ENCODE measurements at regions not wholly inside any gene's neighbourhood (a gene's known extent, or its start where the extent isn't known, plus 50 kb on each side); places are given as distances from the start of the nearest gene placed in this dataset.
A peak's percentile ranks its signal among the peaks of the same experiment; 100 is the strongest.

DNA sequence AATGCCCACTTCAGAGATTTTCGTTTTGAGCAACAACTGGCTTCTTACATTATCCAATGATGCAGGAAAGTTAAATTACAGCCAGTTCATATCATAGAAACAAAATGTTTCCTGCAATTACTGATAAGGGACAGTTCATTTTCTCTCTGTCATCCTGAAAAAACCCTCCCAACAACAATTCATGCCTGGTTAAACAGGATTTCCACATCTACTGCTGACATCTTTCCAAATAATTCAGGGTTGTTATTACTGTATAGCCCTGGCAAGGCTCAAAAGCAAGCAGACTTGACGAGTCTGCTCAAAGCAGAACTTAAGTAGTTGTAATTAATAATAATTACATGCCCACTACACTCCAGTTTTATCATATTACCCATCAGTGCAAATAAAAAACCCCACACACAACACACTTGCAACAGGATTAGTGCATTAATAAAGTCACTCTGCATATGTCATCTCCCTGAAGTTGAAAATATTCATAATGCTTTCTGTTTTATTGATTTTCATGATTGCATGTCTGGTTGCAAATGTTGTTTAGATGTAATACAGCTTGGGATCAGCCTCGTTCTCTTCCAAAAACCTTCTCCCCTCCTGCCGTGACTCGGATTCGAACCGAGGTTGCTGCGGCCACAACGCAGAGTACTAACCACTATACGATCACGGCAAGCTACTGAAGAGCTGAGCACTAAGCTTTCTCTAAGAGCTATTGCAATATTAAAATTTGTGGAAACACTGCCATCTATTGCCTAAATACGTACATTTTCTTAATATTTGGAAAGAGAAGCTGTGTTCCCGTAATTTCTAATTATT, 119.6 kb upstream of the NFIB start:
- Histone ChIP-seq H2AFZ (ENCODE audit: low read length, unreplicated experiment) (peak overlapping the region; percentile 45), H3K4me1 (ENCODE audit: control insufficient read depth, insufficient read depth, low read length, unreplicated experiment) (peaks cover 16% of the 10 kb centered on the region), H3K4me3 (ENCODE audit: low read depth, low read length) (peak overlapping the region; percentile 58), H3K36me3 (ENCODE audit: insufficient read depth, low read length) (no peaks in the 10 kb centered on the region), H3K79me2 (ENCODE audit: control insufficient read depth, insufficient read depth, low read length, unreplicated experiment) (no peaks in the 10 kb centered on the region), H3K27ac (ENCODE audit: low read depth, low read length) (no peak overlapping the region), H3K27me3 (ENCODE audit: insufficient read depth, low read length) (no peaks in the 10 kb centered on the region)

DNA sequence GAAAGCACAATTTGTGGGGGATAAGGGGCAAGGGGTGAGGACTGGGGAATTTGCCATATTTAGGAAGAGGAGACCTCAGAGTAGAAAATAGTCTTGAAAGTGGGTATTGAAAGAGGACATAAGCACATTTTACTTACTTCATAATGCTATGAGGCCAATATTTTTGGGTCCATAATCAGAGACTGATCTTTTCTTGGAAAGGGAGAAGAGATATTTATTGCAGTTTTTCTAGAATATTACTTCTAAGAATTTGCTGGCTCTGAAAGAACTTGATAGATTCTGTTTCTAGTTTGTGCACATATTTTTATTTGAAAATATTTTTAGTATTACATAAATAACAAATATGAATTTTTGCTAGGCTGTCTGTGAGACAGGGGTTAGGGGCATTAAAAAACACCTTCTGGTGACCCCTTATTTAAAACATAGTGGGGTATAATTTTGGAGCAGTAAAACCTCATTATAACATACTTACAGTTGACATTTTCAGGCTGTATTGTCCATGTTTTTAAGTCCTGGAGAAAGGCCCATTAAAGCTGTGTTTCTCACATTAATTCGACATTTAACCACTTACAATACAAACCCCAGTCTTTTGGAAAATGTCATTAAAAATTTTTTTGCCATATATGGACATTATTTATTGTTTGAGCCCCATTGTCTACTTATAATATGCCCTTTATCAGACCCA, 118.9 kb upstream of the NFIB start:
- Histone ChIP-seq H3K36me3 (ENCODE audit: insufficient read depth, low read length) (no peaks in the 10 kb centered on the region), H3K27ac (ENCODE audit: low read depth, low read length) (no peak overlapping the region), H3K4me1 (ENCODE audit: control insufficient read depth, insufficient read depth, low read length, unreplicated experiment) (peaks cover 20% of the 10 kb centered on the region), H3K27me3 (ENCODE audit: insufficient read depth, low read length) (no peaks in the 10 kb centered on the region), H3K4me3 (ENCODE audit: low read depth, low read length) (no peak overlapping the region), H2AFZ (ENCODE audit: low read length, unreplicated experiment) (peak overlapping the region; percentile 45), H3K79me2 (ENCODE audit: control insufficient read depth, insufficient read depth, low read length, unreplicated experiment) (no peaks in the 10 kb centered on the region)

DNA sequence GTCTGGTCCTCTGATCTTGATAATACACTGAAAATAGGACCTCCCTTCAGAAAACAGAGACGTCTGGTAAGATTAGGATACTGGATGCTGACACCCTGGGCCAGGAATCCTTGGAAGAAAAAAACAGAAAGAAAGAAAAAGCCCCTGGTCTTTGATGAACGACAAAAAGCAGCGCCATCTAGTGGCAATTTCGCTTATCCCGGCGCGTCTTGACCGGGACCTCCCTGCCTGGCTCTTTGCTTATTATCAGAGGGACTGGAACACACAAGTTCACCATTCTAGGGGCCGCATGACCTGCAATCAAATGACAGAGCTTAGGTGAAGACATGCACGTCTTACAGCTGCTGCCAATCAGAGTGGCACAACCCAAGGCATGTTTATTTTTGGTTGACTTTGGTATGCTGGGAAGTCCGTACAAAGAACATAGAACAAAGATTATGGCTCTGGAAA, 114.9 kb upstream of the NFIB start:
- H3K27me3 ChIP-seq (ENCODE audit: insufficient read depth, low read length): no peaks in the 10 kb centered on the region
- no peaks in the 10 kb centered on the region for H3K79me2 ChIP-seq (ENCODE audit: control insufficient read depth, insufficient read depth, low read length, unreplicated experiment)
- no peak overlapping the region for H2AFZ ChIP-seq (ENCODE audit: low read length, unreplicated experiment)
- H3K4me1 ChIP-seq (ENCODE audit: control insufficient read depth, insufficient read depth, low read length, unreplicated experiment): peaks cover 36% of the 10 kb centered on the region
- no peak overlapping the region for H3K27ac ChIP-seq (ENCODE audit: low read depth, low read length)
- no peak overlapping the region for H3K4me3 ChIP-seq (ENCODE audit: low read depth, low read length)
- H3K36me3 ChIP-seq (ENCODE audit: insufficient read depth, low read length): no peaks in the 10 kb centered on the region

- no peak overlapping the region for H2AFZ ChIP-seq (ENCODE audit: low read length, unreplicated experiment)
- no peaks in the 10 kb centered on the region for H3K27me3 ChIP-seq (ENCODE audit: insufficient read depth, low read length)
- H3K79me2 ChIP-seq (ENCODE audit: control insufficient read depth, insufficient read depth, low read length, unreplicated experiment): no peaks in the 10 kb centered on the region
- peaks cover 41% of the 10 kb centered on the region for H3K4me1 ChIP-seq (ENCODE audit: control insufficient read depth, insufficient read depth, low read length, unreplicated experiment)
- H3K4me3 ChIP-seq (ENCODE audit: low read depth, low read length): no peak overlapping the region
- no peak overlapping the region for H3K27ac ChIP-seq (ENCODE audit: low read depth, low read length)
- H3K36me3 ChIP-seq (ENCODE audit: insufficient read depth, low read length): no peaks in the 10 kb centered on the region
These were observed 113.5 kb upstream of the NFIB start for GRCh38 chr9:14427419-14427818.

GRCh38 chr9:14424983-14425382, 111.0 kb upstream of the NFIB start:
- no peak overlapping the region for H3K4me3 ChIP-seq (ENCODE audit: low read depth, low read length)
- no peaks in the 10 kb centered on the region for H3K36me3 ChIP-seq (ENCODE audit: insufficient read depth, low read length)
- H3K27ac ChIP-seq (ENCODE audit: low read depth, low read length): peak overlapping the region; percentile 93
- H2AFZ ChIP-seq (ENCODE audit: low read length, unreplicated experiment): no peak overlapping the region
- H3K79me2 ChIP-seq (ENCODE audit: control insufficient read depth, insufficient read depth, low read length, unreplicated experiment): no peaks in the 10 kb centered on the region
- H3K27me3 ChIP-seq (ENCODE audit: insufficient read depth, low read length): no peaks in the 10 kb centered on the region
- H3K4me1 ChIP-seq (ENCODE audit: control insufficient read depth, insufficient read depth, low read length, unreplicated experiment): peaks cover 45% of the 10 kb centered on the region

DNA sequence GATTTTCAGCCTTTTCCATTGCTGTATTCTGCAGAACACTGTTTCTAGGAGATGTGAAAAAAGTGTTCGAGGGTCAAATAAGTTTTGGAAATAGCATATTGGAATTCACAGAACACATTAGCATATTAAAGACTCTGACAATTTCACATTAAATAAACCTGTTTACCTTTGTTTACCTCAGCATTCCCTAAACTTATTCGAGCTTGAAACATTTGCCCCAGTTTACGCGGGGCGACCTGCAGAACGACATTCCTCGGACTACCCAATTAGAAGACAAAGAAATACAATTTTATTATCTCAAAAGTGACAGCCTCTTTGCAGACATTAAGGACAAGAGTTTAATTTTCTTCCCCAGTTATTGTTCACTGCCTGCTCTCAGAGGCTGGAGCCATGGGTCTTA, 110.3 kb upstream of the NFIB start:
- peak overlapping the region; percentile 62; the same call in 1 of the 2 replicates for H3K4me3 ChIP-seq (ENCODE audit: low read depth, low read length)
- no peaks in the 10 kb centered on the region for H3K79me2 ChIP-seq (ENCODE audit: control insufficient read depth, insufficient read depth, low read length, unreplicated experiment)
- peak overlapping the region; percentile 84 for H2AFZ ChIP-seq (ENCODE audit: low read length, unreplicated experiment)
- peaks cover 50% of the 10 kb centered on the region for H3K4me1 ChIP-seq (ENCODE audit: control insufficient read depth, insufficient read depth, low read length, unreplicated experiment)
- H3K27ac ChIP-seq (ENCODE audit: low read depth, low read length): peak overlapping the region; percentile 93
- H3K36me3 ChIP-seq (ENCODE audit: insufficient read depth, low read length): no peaks in the 10 kb centered on the region
- H3K27me3 ChIP-seq (ENCODE audit: insufficient read depth, low read length): no peaks in the 10 kb centered on the region

DNA sequence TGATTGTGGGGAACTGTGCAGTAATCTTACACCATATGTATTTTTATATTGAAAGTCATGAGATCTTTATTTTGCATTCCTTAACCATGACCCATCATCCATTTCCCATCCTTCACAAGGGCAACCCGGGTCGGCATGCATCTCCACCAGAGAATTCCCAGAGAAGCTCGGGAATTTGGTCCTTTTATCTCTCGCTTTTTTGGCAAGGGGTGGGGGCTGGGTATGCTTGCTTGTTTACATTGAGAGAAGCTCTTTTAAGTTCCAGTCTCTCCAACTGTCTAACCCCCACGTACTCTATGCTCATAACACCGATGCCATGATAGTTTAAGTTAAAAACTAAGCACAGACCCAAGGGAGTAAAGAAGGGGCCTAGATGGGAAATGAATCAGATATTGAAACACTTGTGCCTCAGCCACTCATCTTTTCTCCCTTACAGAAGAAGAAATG, 109.9 kb upstream of the NFIB start:
- Histone ChIP-seq H2AFZ (ENCODE audit: low read length, unreplicated experiment) (peak overlapping the region; percentile 84), H3K79me2 (ENCODE audit: control insufficient read depth, insufficient read depth, low read length, unreplicated experiment) (no peaks in the 10 kb centered on the region), H3K4me1 (ENCODE audit: control insufficient read depth, insufficient read depth, low read length, unreplicated experiment) (peaks cover 52% of the 10 kb centered on the region), H3K27ac (ENCODE audit: low read depth, low read length) (peak overlapping the region; percentile 93), H3K27me3 (ENCODE audit: insufficient read depth, low read length) (no peaks in the 10 kb centered on the region), H3K4me3 (ENCODE audit: low read depth, low read length) (peak overlapping the region; percentile 62), H3K36me3 (ENCODE audit: insufficient read depth, low read length) (no peaks in the 10 kb centered on the region)

DNA sequence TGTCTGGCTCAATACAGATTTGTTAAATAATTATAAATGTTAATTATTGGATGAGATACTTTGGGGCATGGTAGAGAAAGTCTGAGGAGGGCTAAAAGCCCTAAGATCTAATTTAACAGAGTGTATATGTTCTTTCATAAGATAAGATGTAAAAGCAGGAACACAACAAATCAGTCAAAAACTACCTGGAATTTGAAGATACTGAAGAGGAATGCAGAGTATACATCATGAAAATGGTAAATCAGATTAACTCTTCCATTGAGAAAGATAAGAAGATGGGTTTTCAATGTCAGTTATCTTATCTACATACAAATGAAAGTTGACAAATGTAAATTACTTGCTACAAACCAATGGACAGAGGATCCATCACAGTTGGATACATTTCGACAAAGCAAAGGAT, 107.3 kb upstream of the NFIB start:
- H3K27ac ChIP-seq (ENCODE audit: low read depth, low read length): no peak overlapping the region
- H3K79me2 ChIP-seq (ENCODE audit: control insufficient read depth, insufficient read depth, low read length, unreplicated experiment): no peaks in the 10 kb centered on the region
- H2AFZ ChIP-seq (ENCODE audit: low read length, unreplicated experiment): no peak overlapping the region
- H3K4me1 ChIP-seq (ENCODE audit: control insufficient read depth, insufficient read depth, low read length, unreplicated experiment): peaks cover 62% of the 10 kb centered on the region
- H3K36me3 ChIP-seq (ENCODE audit: insufficient read depth, low read length): no peaks in the 10 kb centered on the region
- H3K27me3 ChIP-seq (ENCODE audit: insufficient read depth, low read length): no peaks in the 10 kb centered on the region
- no peak overlapping the region for H3K4me3 ChIP-seq (ENCODE audit: low read depth, low read length)

- Histone ChIP-seq H3K27ac (ENCODE audit: low read depth, low read length) (no peak overlapping the region), H3K27me3 (ENCODE audit: insufficient read depth, low read length) (no peaks in the 10 kb centered on the region), H3K4me1 (ENCODE audit: control insufficient read depth, insufficient read depth, low read length, unreplicated experiment) (peaks cover 54% of the 10 kb centered on the region), H3K4me3 (ENCODE audit: low read depth, low read length) (no peak overlapping the region), H2AFZ (ENCODE audit: low read length, unreplicated experiment) (no peak overlapping the region), H3K36me3 (ENCODE audit: insufficient read depth, low read length) (peaks cover 6% of the 10 kb centered on the region; the same call in 1 of the 2 replicates), H3K79me2 (ENCODE audit: control insufficient read depth, insufficient read depth, low read length, unreplicated experiment) (no peaks in the 10 kb centered on the region)
These were observed 105.3 kb upstream of the NFIB start for GRCh38 chr9:14418941-14419937.

DNA sequence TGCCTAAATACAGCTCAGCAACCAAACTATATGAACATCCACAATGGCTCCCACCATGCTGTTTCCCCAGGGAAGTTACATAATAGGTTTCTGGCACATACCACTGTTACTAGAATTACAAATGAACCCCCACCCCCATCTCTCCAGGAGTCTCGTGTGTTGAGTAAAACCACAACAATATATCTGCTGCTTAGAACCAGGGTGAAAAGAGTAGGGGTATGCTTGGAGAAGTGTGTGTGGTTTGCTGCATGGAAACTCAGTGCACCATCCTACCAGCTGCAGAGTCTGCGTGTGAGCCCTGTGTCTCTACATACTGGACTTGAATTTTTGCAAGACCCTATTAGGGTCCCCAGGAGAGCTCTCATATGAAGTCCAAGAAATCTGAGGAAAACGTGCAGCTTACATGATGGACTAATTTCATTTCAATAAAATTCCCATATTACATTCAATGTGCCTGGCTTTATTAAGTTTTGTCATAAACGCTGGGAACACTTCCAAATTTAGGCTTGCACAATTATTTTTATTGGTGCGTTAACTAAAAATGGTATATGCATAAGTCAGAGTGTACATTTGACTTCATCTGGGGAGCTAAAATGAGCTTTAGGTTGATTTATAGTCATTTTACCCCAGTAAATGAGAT, 104.5 kb upstream of the NFIB start:
- no peak overlapping the region for H3K27ac ChIP-seq (ENCODE audit: low read depth, low read length)
- H3K36me3 ChIP-seq (ENCODE audit: insufficient read depth, low read length): peaks cover 6% of the 10 kb centered on the region; the same call in 1 of the 2 replicates
- peaks cover 4% of the 10 kb centered on the region; the same call in 1 of the 2 replicates for H3K27me3 ChIP-seq (ENCODE audit: insufficient read depth, low read length)
- no peaks in the 10 kb centered on the region for H3K79me2 ChIP-seq (ENCODE audit: control insufficient read depth, insufficient read depth, low read length, unreplicated experiment)
- no peak overlapping the region for H3K4me3 ChIP-seq (ENCODE audit: low read depth, low read length)
- H2AFZ ChIP-seq (ENCODE audit: low read length, unreplicated experiment): no peak overlapping the region
- H3K4me1 ChIP-seq (ENCODE audit: control insufficient read depth, insufficient read depth, low read length, unreplicated experiment): peaks cover 46% of the 10 kb centered on the region
